GM21528 (cell line): ENCODE measurements at regions not wholly inside any gene's neighbourhood (a gene's known extent, or its start where the extent isn't known, plus 50 kb on each side); places are given as distances from the start of the nearest gene placed in this dataset.
"Not testable (repeated sequence)": the region's sequence is repeated elsewhere in the genome, so short reads cannot be mapped to it uniquely, and the experiment has no call there.

Experiments used
- ATAC-seq: cut with Tn5 transposase; IDR thresholded peaks from one replicate; pipeline ENCODE4 v1.9.1; 2021; ENCODE audit warnings: mild to moderate bottlenecking, moderate library complexity; ENCODE audit not compliant: unreplicated experiment, low FRiP score

DNA sequence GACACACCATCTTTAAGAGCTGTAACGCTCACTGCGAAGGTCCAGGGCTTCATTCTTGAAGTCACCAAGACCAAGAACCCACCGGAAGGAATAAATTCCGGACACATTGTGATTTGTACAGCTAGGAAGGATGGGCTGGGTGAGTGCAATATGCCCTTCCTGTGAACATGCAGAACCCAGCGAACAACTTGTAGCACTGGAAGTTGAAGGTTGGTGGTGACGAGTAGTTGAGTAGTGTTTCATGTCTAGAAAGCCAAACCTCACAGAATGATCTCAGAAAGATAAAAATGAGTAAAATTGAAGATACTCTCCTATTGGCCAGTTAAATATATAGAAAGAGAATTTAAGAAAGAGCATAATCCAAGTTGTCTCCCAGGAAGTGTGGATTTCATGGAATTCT is 462.2 kb upstream of the CFAP20DC start:
- ATAC-seq, result no peak

- no peak for ATAC-seq
Measured at GRCh38 chr3:59510576-59510975, 460.8 kb upstream of the CFAP20DC start.

DNA sequence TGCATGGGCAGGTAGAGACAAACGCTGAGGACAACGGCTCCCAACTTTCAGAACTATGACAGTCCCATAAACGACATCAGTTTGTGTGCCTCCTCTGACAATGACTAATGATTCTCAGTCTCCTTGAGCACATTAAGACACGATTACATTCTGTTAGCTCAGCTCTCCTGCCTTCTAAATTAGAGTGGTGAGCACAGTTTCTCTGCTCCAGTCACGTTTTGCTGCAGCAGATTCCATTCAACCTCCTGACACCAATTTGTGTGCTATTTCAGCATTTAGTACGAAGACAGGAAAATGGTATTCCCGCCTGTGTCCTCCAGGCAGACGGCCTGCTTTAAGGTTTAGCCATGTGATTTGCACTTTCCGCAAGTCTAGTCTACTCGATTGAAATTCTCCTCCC is 458.4 kb upstream of the CFAP20DC start:
- ATAC-seq, result no peak

DNA sequence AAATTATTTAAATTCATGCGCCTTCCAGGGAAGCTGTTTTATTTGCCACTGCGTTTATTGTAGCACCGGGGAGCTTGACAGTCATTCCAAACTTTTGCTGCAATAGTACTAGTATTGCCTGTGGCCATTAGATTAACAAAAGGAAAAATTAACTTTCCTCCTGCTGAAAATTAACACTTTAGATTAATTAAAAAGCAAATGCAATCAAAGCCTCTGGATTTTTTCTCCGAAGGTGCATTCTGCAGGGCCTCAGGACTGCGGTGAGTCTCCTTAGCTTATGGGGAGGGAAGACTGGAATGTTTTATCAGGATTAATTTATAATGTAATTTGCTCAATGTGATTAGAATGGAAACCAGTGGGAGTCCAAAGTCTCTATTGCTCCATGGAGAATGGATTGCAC is 456.4 kb upstream of the CFAP20DC start:
- ATAC-seq, result no peak

- no peak for ATAC-seq
Measured at GRCh38 chr3:59503441-59503840, 453.6 kb upstream of the CFAP20DC start.

GRCh38 chr3:59502806-59503205 is 453.0 kb upstream of the CFAP20DC start:
- ATAC-seq, result no peak

GRCh38 chr3:59499954-59500353 is 450.1 kb upstream of the CFAP20DC start:
- no peak for ATAC-seq

DNA sequence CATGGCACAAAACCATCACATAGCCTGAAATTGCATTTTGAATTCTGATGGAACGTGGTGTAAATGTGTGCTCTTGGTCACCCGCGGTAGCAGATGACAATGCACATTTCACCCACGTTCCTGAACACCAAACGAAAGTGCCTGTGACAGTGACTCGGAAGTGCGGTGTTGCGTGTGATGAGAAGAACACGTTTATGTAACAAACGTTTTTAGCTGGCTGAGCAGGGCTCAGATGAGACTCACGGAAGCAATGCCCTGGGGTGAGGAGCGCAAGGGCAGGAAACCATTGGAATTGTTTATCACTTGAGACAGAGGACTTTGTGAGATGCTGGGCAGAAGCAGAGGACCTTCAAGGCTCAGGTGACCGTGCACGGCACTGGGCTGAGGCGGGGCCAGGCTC is 449.2 kb upstream of the CFAP20DC start:
- ATAC-seq, result no peak

- no peak for ATAC-seq
Measured at GRCh38 chr3:59496250-59496649, 446.4 kb upstream of the CFAP20DC start.

GRCh38 chr3:59494969-59495368 is 445.1 kb upstream of the CFAP20DC start:
- ATAC-seq, result not testable (repeated sequence)

- ATAC-seq, result no peak
Measured at GRCh38 chr3:59486520-59486919, 436.7 kb upstream of the CFAP20DC start.

GRCh38 chr3:59483191-59483590 is 433.4 kb upstream of the CFAP20DC start:
- ATAC-seq, result no peak

DNA sequence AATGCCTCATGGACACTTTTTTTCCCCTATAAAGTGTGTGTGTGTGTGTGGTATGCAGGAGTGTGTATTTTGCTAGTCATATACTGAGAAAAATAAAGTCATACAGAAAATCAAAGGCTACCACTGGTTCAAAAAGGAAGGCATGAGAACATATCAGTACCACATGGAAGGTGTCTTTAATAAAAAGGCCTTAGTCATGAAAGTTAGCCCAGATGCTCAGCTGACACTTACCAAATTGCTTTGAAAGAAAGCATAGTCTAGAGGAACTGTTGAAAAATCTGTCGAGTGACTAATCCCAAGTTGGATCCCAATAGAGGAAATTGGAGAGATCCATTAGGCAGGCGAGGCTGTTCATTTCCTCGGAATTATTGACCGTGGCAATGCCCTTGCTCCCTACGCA is 432.9 kb upstream of the CFAP20DC start:
- ATAC-seq, result no peak

DNA sequence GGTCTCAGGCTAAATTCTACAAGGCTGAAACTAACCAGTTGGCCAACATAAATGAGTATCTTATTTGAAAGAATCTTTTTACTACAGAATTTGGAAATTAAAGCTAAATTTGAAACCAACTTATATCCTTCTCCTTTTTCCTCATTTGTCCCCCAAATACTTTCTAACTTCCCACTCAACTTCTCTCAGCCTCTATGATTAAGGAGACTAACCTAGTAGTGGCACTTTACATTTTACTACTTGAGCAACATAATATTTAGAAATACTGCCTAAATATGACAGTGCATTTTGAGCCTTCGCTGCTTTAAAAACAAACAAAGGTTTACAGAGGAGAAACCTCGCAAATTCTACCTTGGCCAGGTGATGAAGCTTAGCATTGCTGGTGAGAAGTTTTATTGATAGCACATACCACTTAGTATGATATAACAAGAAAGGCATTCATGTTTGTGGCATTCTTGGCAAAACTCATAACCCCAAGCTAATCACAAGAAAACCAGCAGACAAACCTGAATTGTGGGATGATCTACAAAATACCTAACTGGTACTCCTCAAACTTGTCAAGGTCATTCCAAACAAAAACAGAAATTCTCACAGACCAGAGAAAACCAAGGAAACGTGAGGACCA is 432.1 kb upstream of the CFAP20DC start:
- no peak for ATAC-seq

- ATAC-seq, result peak; percentile 87
Measured at GRCh38 chr3:59480486-59480995, 430.7 kb upstream of the CFAP20DC start.

- ATAC-seq, result no peak
Measured at GRCh38 chr3:59473636-59474035, 423.8 kb upstream of the CFAP20DC start.

DNA sequence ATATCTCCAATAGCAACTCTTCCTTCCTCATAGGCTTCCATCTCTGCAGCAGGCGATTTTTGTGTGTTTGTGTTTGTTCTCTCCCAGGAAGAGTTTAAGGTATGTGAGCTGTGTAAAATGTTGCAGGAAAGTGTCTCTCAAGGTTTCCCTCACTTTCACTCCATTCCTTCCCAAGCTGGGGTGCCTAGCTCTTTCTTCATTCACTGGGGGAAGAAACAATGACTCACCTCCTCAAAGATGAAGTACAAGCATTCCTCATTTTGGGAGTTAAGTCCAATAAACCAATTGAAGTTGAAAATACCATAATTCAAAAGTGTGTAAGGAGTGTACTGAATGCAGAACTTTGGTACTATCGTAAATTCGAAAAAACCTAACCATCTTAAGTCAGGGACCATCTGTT is 422.7 kb upstream of the CFAP20DC start:
- ATAC-seq, result no peak

DNA sequence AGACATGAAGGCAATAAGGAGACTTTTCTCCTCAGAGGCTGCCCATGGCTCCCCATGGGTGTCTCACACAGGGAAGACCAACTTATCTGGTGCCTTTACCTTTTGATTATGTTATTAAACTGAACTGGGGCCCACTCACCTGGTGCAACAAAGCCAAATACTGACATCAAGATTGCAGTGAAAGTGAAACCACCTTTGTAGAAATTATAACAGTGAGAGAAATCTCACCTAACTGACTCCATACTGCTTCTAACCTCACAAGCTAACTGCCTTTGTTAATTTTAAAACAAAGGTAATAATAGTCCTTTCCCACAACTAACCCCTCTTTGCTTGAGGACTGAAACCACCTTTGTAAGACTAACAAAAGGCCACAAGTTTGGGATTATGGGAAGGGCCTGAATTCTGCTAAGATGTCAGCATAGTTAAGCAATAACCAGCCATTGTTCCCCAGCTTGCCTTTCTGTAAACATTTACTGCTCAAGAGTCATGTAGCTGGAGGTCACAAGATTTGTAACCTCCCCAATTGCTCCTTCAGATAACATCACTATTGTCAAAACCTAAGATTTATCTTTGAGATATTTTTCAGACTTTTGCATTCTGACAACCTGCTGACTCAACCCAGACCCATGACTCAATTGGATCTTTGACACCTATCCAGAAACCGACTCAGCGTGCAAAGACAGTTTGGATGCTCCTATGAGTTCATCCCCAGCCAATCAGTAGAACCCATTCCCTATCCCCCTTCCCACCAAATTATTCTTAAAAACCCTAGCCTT is 420.3 kb upstream of the CFAP20DC start:
- ATAC-seq, result no peak

DNA sequence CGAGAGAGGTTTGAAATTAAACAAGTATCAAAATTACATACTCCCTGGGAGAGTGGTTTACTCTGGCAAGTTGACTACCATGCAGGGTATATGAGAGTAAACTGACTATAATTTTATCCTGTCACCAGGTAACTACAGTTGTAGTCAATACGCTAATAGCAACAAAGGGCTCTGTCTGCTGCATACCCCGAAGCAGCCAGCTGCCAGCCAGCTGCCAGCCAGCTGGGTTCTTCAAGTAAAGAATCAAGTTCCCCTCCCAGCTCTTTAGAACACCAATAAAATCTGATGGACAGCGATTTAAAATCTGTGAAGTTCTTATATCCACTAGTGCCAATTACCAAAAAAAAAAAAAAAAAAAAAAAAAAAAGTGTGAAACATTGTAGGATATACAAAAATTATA is 417.7 kb upstream of the CFAP20DC start:
- no peak for ATAC-seq

DNA sequence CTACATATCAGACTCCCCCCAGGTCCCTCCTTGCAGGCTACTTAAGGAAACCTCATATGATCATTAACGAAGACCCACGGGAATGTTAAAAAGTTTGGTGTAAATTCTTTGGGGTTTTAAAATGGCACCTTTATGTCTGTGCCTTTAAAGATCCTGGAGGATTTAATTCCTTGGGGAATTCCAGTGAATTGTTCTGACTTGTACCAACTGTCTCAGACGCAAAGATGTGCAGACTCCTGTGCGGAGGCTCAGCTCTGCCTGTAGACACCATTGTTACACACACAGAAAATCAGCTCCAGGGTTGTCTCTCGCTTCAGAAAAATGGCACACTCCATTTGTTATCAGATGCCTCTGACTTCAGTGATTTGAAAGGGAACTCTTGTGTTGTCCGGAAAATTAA is 414.4 kb upstream of the CFAP20DC start:
- ATAC-seq, result no peak

GRCh38 chr3:59463253-59463652 is 413.4 kb upstream of the CFAP20DC start:
- no peak for ATAC-seq

DNA sequence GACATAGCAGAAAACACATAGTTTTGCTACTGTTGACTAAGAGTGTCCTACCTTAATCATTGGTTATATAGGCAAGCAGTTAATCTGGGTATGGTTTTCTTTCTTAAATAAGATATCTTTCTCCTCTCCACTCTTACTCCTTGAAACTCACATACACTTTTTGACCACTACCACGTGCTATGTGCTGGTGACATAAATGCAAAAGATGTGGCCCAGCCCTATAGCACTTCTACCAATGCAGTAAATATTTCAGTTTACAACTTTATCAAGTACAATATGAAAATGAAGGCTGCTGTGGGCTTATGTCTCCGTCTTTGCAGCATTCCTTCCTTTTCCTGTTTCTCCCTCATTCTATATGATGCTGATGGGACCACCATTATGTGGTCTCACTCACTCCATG is 410.2 kb upstream of the CFAP20DC start:
- ATAC-seq, result no peak
